ENCODE measurements at regions not wholly inside any gene's neighbourhood (a gene's known extent, or its start where the extent isn't known, plus 50 kb on each side); places are given as distances from the start of the nearest gene placed in this dataset.
A peak's percentile ranks its signal among the peaks of the same experiment; 100 is the strongest.

GRCh38 chr2:237160271-237160919 lies 74.7 kb downstream of the COPS8 start:
- no peak for TF ChIP-seq JUND (IDR thresholded peaks at IDR 0.05; ENCODE audit: low read depth)
- DNase-seq (ENCODE audit: low read depth in 1 of 2, low spot score in 1 of 2), result no peak
- in situ Hi-C loops (cut with HindIII; ENCODE audit: low pct_unique_long_range_greater_than_20kb, low sequenced_read_pairs), result no loop called here

- TF ChIP-seq JUND (IDR thresholded peaks at IDR 0.05; ENCODE audit: low read depth), result no peak
- in situ Hi-C loops (cut with HindIII; ENCODE audit: low pct_unique_long_range_greater_than_20kb, low sequenced_read_pairs), result no loop called here
- DNase-seq (ENCODE audit: low read depth in 1 of 2, low spot score in 1 of 2), result no peak
These were observed 75.5 kb downstream of the COPS8 start for GRCh38 chr2:237161189-237161588.

- no peak for TF ChIP-seq JUND (IDR thresholded peaks at IDR 0.05; ENCODE audit: low read depth)
- in situ Hi-C loops (cut with HindIII; ENCODE audit: low pct_unique_long_range_greater_than_20kb, low sequenced_read_pairs), result no loop called here
- DNase-seq (ENCODE audit: low read depth in 1 of 2, low spot score in 1 of 2), result no peak
These were observed 77.3 kb downstream of the COPS8 start for GRCh38 chr2:237162959-237163358.

- TF ChIP-seq JUND (IDR thresholded peaks at IDR 0.05; ENCODE audit: low read depth), result no peak
- in situ Hi-C loops (cut with HindIII; ENCODE audit: low pct_unique_long_range_greater_than_20kb, low sequenced_read_pairs), result no loop called here
These were observed 78.9 kb downstream of the COPS8 start for GRCh38 chr2:237164474-237165042.

GRCh38 chr2:237165405-237166276 lies 80.0 kb downstream of the COPS8 start:
- DNase-seq (ENCODE audit: low read depth in 1 of 2, low spot score in 1 of 2), result peak; percentile 6 to 59
- no peak for TF ChIP-seq JUND (IDR thresholded peaks at IDR 0.05; ENCODE audit: low read depth)
- in situ Hi-C loops (cut with HindIII; ENCODE audit: low pct_unique_long_range_greater_than_20kb, low sequenced_read_pairs), result no loop called here

More at GRCh38 chr2:237164474-237165042, 78.9 kb downstream of the COPS8 start:
- DNase-seq (ENCODE audit: low read depth in 1 of 2, low spot score in 1 of 2), result no peak

- in situ Hi-C loops (cut with HindIII; ENCODE audit: low pct_unique_long_range_greater_than_20kb, low sequenced_read_pairs), result no loop called here
- no peak for DNase-seq (ENCODE audit: low read depth in 1 of 2, low spot score in 1 of 2)
- no peak for TF ChIP-seq JUND (IDR thresholded peaks at IDR 0.05; ENCODE audit: low read depth)
These were observed 81.3 kb downstream of the COPS8 start for GRCh38 chr2:237167038-237167437.

- in situ Hi-C loops (cut with HindIII; ENCODE audit: low pct_unique_long_range_greater_than_20kb, low sequenced_read_pairs), result no loop called here
- DNase-seq (ENCODE audit: low read depth in 1 of 2, low spot score in 1 of 2), result no peak
- TF ChIP-seq JUND (IDR thresholded peaks at IDR 0.05; ENCODE audit: low read depth), result no peak
These were observed 82.2 kb downstream of the COPS8 start for GRCh38 chr2:237167934-237168333.

- DNase-seq (ENCODE audit: low read depth in 1 of 2, low spot score in 1 of 2), result no peak
- TF ChIP-seq JUND (IDR thresholded peaks at IDR 0.05; ENCODE audit: low read depth), result no peak
- in situ Hi-C loops (cut with HindIII; ENCODE audit: low pct_unique_long_range_greater_than_20kb, low sequenced_read_pairs), result no loop called here
These were observed 84.3 kb downstream of the COPS8 start for GRCh38 chr2:237170020-237170419.

- DNase-seq (ENCODE audit: low read depth in 1 of 2, low spot score in 1 of 2), result peak in 1 of 2 experiments; percentile 5
- in situ Hi-C loops (cut with HindIII; ENCODE audit: low pct_unique_long_range_greater_than_20kb, low sequenced_read_pairs), result no loop called here
- TF ChIP-seq JUND (IDR thresholded peaks at IDR 0.05; ENCODE audit: low read depth), result no peak
These were observed 85.7 kb downstream of the COPS8 start for GRCh38 chr2:237171396-237171795.

- in situ Hi-C loops (cut with HindIII; ENCODE audit: low pct_unique_long_range_greater_than_20kb, low sequenced_read_pairs), result no loop called here
- no peak for DNase-seq (ENCODE audit: low read depth in 1 of 2, low spot score in 1 of 2)
- TF ChIP-seq JUND (IDR thresholded peaks at IDR 0.05; ENCODE audit: low read depth), result no peak
These were observed 86.2 kb downstream of the COPS8 start for GRCh38 chr2:237171881-237172280.

- in situ Hi-C loops (cut with HindIII; ENCODE audit: low pct_unique_long_range_greater_than_20kb, low sequenced_read_pairs), result no loop called here
- no peak for TF ChIP-seq JUND (IDR thresholded peaks at IDR 0.05; ENCODE audit: low read depth)
- no peak for DNase-seq (ENCODE audit: low read depth in 1 of 2, low spot score in 1 of 2)
These were observed 91.4 kb downstream of the COPS8 start for GRCh38 chr2:237177052-237177451.

- no peak for TF ChIP-seq JUND (IDR thresholded peaks at IDR 0.05; ENCODE audit: low read depth)
- no peak for DNase-seq (ENCODE audit: low read depth in 1 of 2, low spot score in 1 of 2)
- in situ Hi-C loops (cut with HindIII; ENCODE audit: low pct_unique_long_range_greater_than_20kb, low sequenced_read_pairs), result no loop called here
These were observed 92.3 kb downstream of the COPS8 start for GRCh38 chr2:237177986-237178385.

- DNase-seq (ENCODE audit: low read depth in 1 of 2, low spot score in 1 of 2), result no peak
- no peak for TF ChIP-seq JUND (IDR thresholded peaks at IDR 0.05; ENCODE audit: low read depth)
- in situ Hi-C loops (cut with HindIII; ENCODE audit: low pct_unique_long_range_greater_than_20kb, low sequenced_read_pairs), result no loop called here
These were observed 92.7 kb downstream of the COPS8 start for GRCh38 chr2:237178396-237178795.
